ENCODE measurements at regions not wholly inside any gene's neighbourhood (a gene's known extent, or its start where the extent isn't known, plus 50 kb on each side); places are given as distances from the start of the nearest gene placed in this dataset.
"Not testable (repeated sequence)": the region's sequence is repeated elsewhere in the genome, so short reads cannot be mapped to it uniquely, and the experiment has no call there.

- H2AFZ ChIP-seq (ENCODE audit: low read depth, low read length): no peak overlapping the region
- no peaks in the 10 kb centered on the region for H3K36me3 ChIP-seq (replicated peaks; ENCODE audit: low read depth, low read length)
- no peak overlapping the region for H3K4me2 ChIP-seq (ENCODE audit: low read length)
- no peak for TF ChIP-seq CTCF (IDR thresholded peaks at IDR 0.05; ENCODE audit: low read depth, low read length)
- no peak for TF ChIP-seq EZH2phosphoT487 (IDR thresholded peaks at IDR 0.05; ENCODE audit: low read depth)
- H3K9me3 ChIP-seq (ENCODE audit: insufficient read depth, low read length): no peaks in the 10 kb centered on the region
- H3K27me3 ChIP-seq (ENCODE audit: low read depth, low read length): no peaks in the 10 kb centered on the region
- no peak overlapping the region for H3K27ac ChIP-seq (ENCODE audit: low read length)
- H4K20me1 ChIP-seq (ENCODE audit: insufficient read depth, low read length): no peaks in the 10 kb centered on the region
- no peaks in the 10 kb centered on the region for H3K79me2 ChIP-seq (ENCODE audit: low read length)
- H3K4me3 ChIP-seq (ENCODE audit: low read length): no peak overlapping the region
- H3K4me1 ChIP-seq (ENCODE audit: low read length): peaks cover 9% of the 10 kb centered on the region
- no peak overlapping the region for H3K9ac ChIP-seq (ENCODE audit: low read length)
Measured at GRCh38 chr3:95815828-95816227, 998.6 kb upstream of the EPHA6 start.

- H3K4me1 ChIP-seq (ENCODE audit: low read length): no peaks in the 10 kb centered on the region
- no peak overlapping the region for H3K4me3 ChIP-seq (ENCODE audit: low read length)
- no peak overlapping the region for H3K27ac ChIP-seq (ENCODE audit: low read length)
- no peaks in the 10 kb centered on the region for H4K20me1 ChIP-seq (ENCODE audit: insufficient read depth, low read length)
- H3K9ac ChIP-seq (ENCODE audit: low read length): no peak overlapping the region
- no peak overlapping the region for H2AFZ ChIP-seq (ENCODE audit: low read depth, low read length)
- H3K4me2 ChIP-seq (ENCODE audit: low read length): no peak overlapping the region
- no peaks in the 10 kb centered on the region for H3K9me3 ChIP-seq (ENCODE audit: insufficient read depth, low read length)
- H3K79me2 ChIP-seq (ENCODE audit: low read length): no peaks in the 10 kb centered on the region
- TF ChIP-seq CTCF (IDR thresholded peaks at IDR 0.05; ENCODE audit: low read depth, low read length): no peak
- no peak for TF ChIP-seq EZH2phosphoT487 (IDR thresholded peaks at IDR 0.05; ENCODE audit: low read depth)
- H3K27me3 ChIP-seq (ENCODE audit: low read depth, low read length): no peaks in the 10 kb centered on the region
- H3K36me3 ChIP-seq (replicated peaks; ENCODE audit: low read depth, low read length): no peaks in the 10 kb centered on the region
Measured at GRCh38 chr3:95826419-95826818, 988.0 kb upstream of the EPHA6 start.

GRCh38 chr3:95832146-95832545, 982.2 kb upstream of the EPHA6 start:
- Histone ChIP-seq H3K4me3 (ENCODE audit: low read length) (no peak overlapping the region), H3K36me3 (replicated peaks; ENCODE audit: low read depth, low read length) (no peaks in the 10 kb centered on the region), H3K27me3 (ENCODE audit: low read depth, low read length) (no peaks in the 10 kb centered on the region), H3K9me3 (ENCODE audit: insufficient read depth, low read length) (no peaks in the 10 kb centered on the region), H3K4me2 (ENCODE audit: low read length) (no peak overlapping the region), H3K9ac (ENCODE audit: low read length) (no peak overlapping the region), H3K79me2 (ENCODE audit: low read length) (no peaks in the 10 kb centered on the region), H3K27ac (ENCODE audit: low read length) (no peak overlapping the region), H2AFZ (ENCODE audit: low read depth, low read length) (no peak overlapping the region), H4K20me1 (ENCODE audit: insufficient read depth, low read length) (no peaks in the 10 kb centered on the region), H3K4me1 (ENCODE audit: low read length) (no peaks in the 10 kb centered on the region)
- TF ChIP-seq EZH2phosphoT487 (IDR thresholded peaks at IDR 0.05; ENCODE audit: low read depth) (no peak), CTCF (IDR thresholded peaks at IDR 0.05; ENCODE audit: low read depth, low read length) (no peak)

GRCh38 chr3:95860628-95861027, 953.8 kb upstream of the EPHA6 start:
- H3K9ac ChIP-seq (ENCODE audit: low read length); H4K20me1 ChIP-seq (ENCODE audit: insufficient read depth, low read length); H2AFZ ChIP-seq (ENCODE audit: low read depth, low read length); H3K27ac ChIP-seq (ENCODE audit: low read length); H3K27me3 ChIP-seq (ENCODE audit: low read depth, low read length); H3K4me3 ChIP-seq (ENCODE audit: low read length); H3K4me1 ChIP-seq (ENCODE audit: low read length); H3K9me3 ChIP-seq (ENCODE audit: insufficient read depth, low read length); H3K4me2 ChIP-seq (ENCODE audit: low read length); H3K36me3 ChIP-seq (replicated peaks; ENCODE audit: low read depth, low read length); H3K79me2 ChIP-seq (ENCODE audit: low read length): not testable (repeated sequence)

- Histone ChIP-seq H3K9me3 (ENCODE audit: insufficient read depth, low read length) (no peaks in the 10 kb centered on the region), H3K36me3 (replicated peaks; ENCODE audit: low read depth, low read length) (no peaks in the 10 kb centered on the region), H3K9ac (ENCODE audit: low read length) (no peak overlapping the region), H3K27ac (ENCODE audit: low read length) (no peak overlapping the region), H3K4me1 (ENCODE audit: low read length) (no peaks in the 10 kb centered on the region), H3K79me2 (ENCODE audit: low read length) (no peaks in the 10 kb centered on the region), H4K20me1 (ENCODE audit: insufficient read depth, low read length) (no peaks in the 10 kb centered on the region), H3K4me3 (ENCODE audit: low read length) (no peak overlapping the region), H3K4me2 (ENCODE audit: low read length) (no peak overlapping the region), H2AFZ (ENCODE audit: low read depth, low read length) (no peak overlapping the region), H3K27me3 (ENCODE audit: low read depth, low read length) (no peaks in the 10 kb centered on the region)
- no peak for TF ChIP-seq EZH2phosphoT487 (IDR thresholded peaks at IDR 0.05; ENCODE audit: low read depth)
- TF ChIP-seq CTCF (IDR thresholded peaks at IDR 0.05; ENCODE audit: low read depth, low read length): no peak
Measured at GRCh38 chr3:95883801-95884200, 930.6 kb upstream of the EPHA6 start.
